Duodenal mucosa (tissue), 2 donors: ENCODE measurements at regions not wholly inside any gene's neighbourhood (a gene's known extent, or its start where the extent isn't known, plus 50 kb on each side); places are given as distances from the start of the nearest gene placed in this dataset.

ENCODE experiments used
- H3K27ac ChIP-seq: one replicate; pipeline ENCODE4 v1.7.0; 2013; ENCODE audit warnings: low read depth, low read length
- H3K27me3 ChIP-seq, 2 donors: one replicate each; pipeline ENCODE4 v1.7.0; 2013; ENCODE audit warnings: low read length in 2 of 2, control low read depth in 1 of 2; ENCODE audit not compliant: insufficient read depth in 2 of 2, control insufficient read depth in 1 of 2
- H3K36me3 ChIP-seq, 2 donors: one replicate each; pipeline ENCODE4 v1.7.0; 2013; ENCODE audit warnings: low read length in 2 of 2, control low read depth in 1 of 2; ENCODE audit not compliant: insufficient read depth in 2 of 2, control insufficient read depth in 1 of 2
- H3K4me1 ChIP-seq, 2 donors: one replicate each; pipeline ENCODE4 v1.7.0; 2013; ENCODE audit warnings: low read length in 2 of 2, control low read depth in 1 of 2; ENCODE audit not compliant: insufficient read depth in 2 of 2, control insufficient read depth in 1 of 2
- H3K4me3 ChIP-seq, 2 donors: one replicate each; pipeline ENCODE4 v1.7.0; 2013; ENCODE audit warnings: low read length in 2 of 2, low read depth in 1 of 2
- H3K9ac ChIP-seq, 2 donors: one replicate each; pipeline ENCODE4 v1.7.0; 2013; ENCODE audit warnings: low read length in 2 of 2, low read depth in 1 of 2
- H3K9me3 ChIP-seq, 2 donors: one replicate each; pipeline ENCODE4 v1.7.0; 2013; ENCODE audit warnings: low read length in 2 of 2, control low read depth in 1 of 2; ENCODE audit not compliant: control insufficient read depth in 1 of 2

GRCh38 chr1:195951313-195951712, 656.9 kb downstream of the KCNT2 start:
- Histone ChIP-seq H3K4me3 (no peak overlapping the region), H3K9me3 (no peaks in the 10 kb centered on the region)

GRCh38 chr1:195948123-195948895, 659.9 kb downstream of the KCNT2 start:
- Histone ChIP-seq H3K27me3 (no peaks in the 10 kb centered on the region), H3K36me3 (no peaks in the 10 kb centered on the region), H3K4me1 (no peaks in the 10 kb centered on the region), H3K9me3 (no peaks in the 10 kb centered on the region), H3K27ac (no peak overlapping the region), H3K9ac (no peak overlapping the region), H3K4me3 (no peak overlapping the region)

More at GRCh38 chr1:195951313-195951712, 656.9 kb downstream of the KCNT2 start:
- no peak overlapping the region for H3K9ac ChIP-seq
- H3K4me1 ChIP-seq, result no peaks in the 10 kb centered on the region
- H3K27ac ChIP-seq, result no peak overlapping the region
- no peaks in the 10 kb centered on the region for H3K27me3 ChIP-seq
- no peaks in the 10 kb centered on the region for H3K36me3 ChIP-seq

- H3K27ac ChIP-seq, result no peak overlapping the region
- no peak overlapping the region for H3K9ac ChIP-seq
- H3K36me3 ChIP-seq, result no peaks in the 10 kb centered on the region
- no peaks in the 10 kb centered on the region for H3K9me3 ChIP-seq
- no peaks in the 10 kb centered on the region for H3K4me1 ChIP-seq
- no peak overlapping the region for H3K4me3 ChIP-seq
- no peaks in the 10 kb centered on the region for H3K27me3 ChIP-seq
These were observed 661.7 kb downstream of the KCNT2 start for GRCh38 chr1:195946500-195946899.

GRCh38 chr1:195941795-195942194, 666.4 kb downstream of the KCNT2 start:
- no peaks in the 10 kb centered on the region for H3K36me3 ChIP-seq
- H3K9ac ChIP-seq, result no peak overlapping the region
- no peak overlapping the region for H3K27ac ChIP-seq
- no peaks in the 10 kb centered on the region for H3K27me3 ChIP-seq
- no peak overlapping the region for H3K4me3 ChIP-seq
- H3K4me1 ChIP-seq, result no peaks in the 10 kb centered on the region
- H3K9me3 ChIP-seq, result no peaks in the 10 kb centered on the region

- H3K4me3 ChIP-seq, result no peak overlapping the region
- no peaks in the 10 kb centered on the region for H3K4me1 ChIP-seq
- no peaks in the 10 kb centered on the region for H3K36me3 ChIP-seq
- H3K27me3 ChIP-seq, result no peaks in the 10 kb centered on the region
- H3K27ac ChIP-seq, result no peak overlapping the region
- H3K9ac ChIP-seq, result no peak overlapping the region
- H3K9me3 ChIP-seq, result no peaks in the 10 kb centered on the region
These were observed 666.9 kb downstream of the KCNT2 start for GRCh38 chr1:195941314-195941713.

- Histone ChIP-seq H3K9me3 (no peaks in the 10 kb centered on the region), H3K9ac (no peak overlapping the region), H3K4me1 (no peaks in the 10 kb centered on the region), H3K27me3 (no peaks in the 10 kb centered on the region), H3K4me3 (no peak overlapping the region), H3K27ac (no peak overlapping the region), H3K36me3 (no peaks in the 10 kb centered on the region)
These were observed 668.4 kb downstream of the KCNT2 start for GRCh38 chr1:195939844-195940243.

- H3K9ac ChIP-seq, result no peak overlapping the region
- no peak overlapping the region for H3K4me3 ChIP-seq
- no peak overlapping the region for H3K27ac ChIP-seq
- H3K36me3 ChIP-seq, result no peaks in the 10 kb centered on the region
- no peaks in the 10 kb centered on the region for H3K27me3 ChIP-seq
- H3K4me1 ChIP-seq, result no peaks in the 10 kb centered on the region
- no peaks in the 10 kb centered on the region for H3K9me3 ChIP-seq
These were observed 673.3 kb downstream of the KCNT2 start for GRCh38 chr1:195934817-195935553.

GRCh38 chr1:195933835-195934234, 674.4 kb downstream of the KCNT2 start:
- Histone ChIP-seq H3K4me1 (no peaks in the 10 kb centered on the region), H3K36me3 (no peaks in the 10 kb centered on the region), H3K4me3 (no peak overlapping the region), H3K27ac (no peak overlapping the region), H3K27me3 (no peaks in the 10 kb centered on the region), H3K9me3 (no peaks in the 10 kb centered on the region), H3K9ac (no peak overlapping the region)

- Histone ChIP-seq H3K9ac (no peak overlapping the region), H3K4me1 (no peaks in the 10 kb centered on the region), H3K4me3 (no peak overlapping the region), H3K36me3 (no peaks in the 10 kb centered on the region), H3K9me3 (peaks cover 4 to 7% of the 10 kb centered on the region in 2 donors), H3K27ac (no peak overlapping the region), H3K27me3 (no peaks in the 10 kb centered on the region)
These were observed 692.4 kb downstream of the KCNT2 start for GRCh38 chr1:195915826-195916225.

- H3K27ac ChIP-seq, result no peak overlapping the region
- no peak overlapping the region for H3K4me3 ChIP-seq
- no peaks in the 10 kb centered on the region for H3K9me3 ChIP-seq
- no peak overlapping the region for H3K9ac ChIP-seq
- no peaks in the 10 kb centered on the region for H3K27me3 ChIP-seq
- H3K4me1 ChIP-seq, result no peaks in the 10 kb centered on the region
- H3K36me3 ChIP-seq, result no peaks in the 10 kb centered on the region
These were observed 699.2 kb downstream of the KCNT2 start for GRCh38 chr1:195909061-195909460.
